Tibial nerve (tissue), 4 donors: ENCODE measurements at regions not wholly inside any gene's neighbourhood (a gene's known extent, or its start where the extent isn't known, plus 50 kb on each side); places are given as distances from the start of the nearest gene placed in this dataset.

Source experiments
- DNase-seq, 2 donors: peaks; one replicate each; pipeline ENCODE4 v3.0.0-alpha.2; 2019; ENCODE audit warnings: low spot score in 2 of 2
- H3K27ac ChIP-seq, 4 donors: fragments of 200-600 bp; sonication (generic) in 3 of 4; one replicate each; pipeline ENCODE4 v1.5.1; 2017 to 2019; ENCODE audit warnings: mild to moderate bottlenecking in 1 of 4
- H3K27me3 ChIP-seq, 2 donors: fragments of 200-600 bp; sonication (generic) in 1 of 2; one replicate each; pipeline versions ENCODE4 v1.5.1 to v1.6.0; 2017 to 2019
- H3K36me3 ChIP-seq, 3 donors: fragments of 200-600 bp; sonication (generic); one replicate each; pipeline ENCODE4 v1.5.1; 2018 to 2019
- H3K4me1 ChIP-seq, 4 donors: fragments of 200-600 bp; sonication (generic) in 3 of 4; one replicate each; pipeline ENCODE4 v1.5.1; 2017 to 2019
- H3K4me3 ChIP-seq, 4 donors: fragments of 200-600 bp; sonication (generic) in 3 of 4; one replicate each; pipeline ENCODE4 v1.5.1; 2017 to 2019; ENCODE audit warnings: mild to moderate bottlenecking in 1 of 4, moderate library complexity in 1 of 4
- H3K9me3 ChIP-seq, 4 donors: fragments of 200-600 bp; sonication (generic) in 3 of 4; one replicate each; pipeline ENCODE4 v1.5.1; 2017 to 2019
- CTCF ChIP-seq, 5 experiments: fragments of 200-600 bp in 3 of 5; fragments of 450-650 bp in 2 of 5; sonication (generic) in 3 of 5; IDR thresholded peaks; one replicate each; pipeline ENCODE4 v1.5.1; 2016 to 2019; ENCODE audit warnings: antibody characterized with exemption in 5 of 5, mild to moderate bottlenecking in 3 of 5, moderate library complexity in 2 of 5
- EP300 ChIP-seq, 2 donors: sonication (generic); formaldehyde crosslinking; IDR thresholded peaks; one replicate each; pipeline ENCODE4 v1.6.1; 2017; ENCODE audit warnings: antibody characterized with exemption in 2 of 2, mild to moderate bottlenecking in 1 of 2
- POLR2A ChIP-seq, 2 donors: fragments of 450-650 bp; IDR thresholded peaks; one replicate each; pipeline ENCODE4 v1.6.1; 2017; ENCODE audit warnings: antibody characterized with exemption in 2 of 2, mild to moderate bottlenecking in 2 of 2, moderate library complexity in 2 of 2
- WGBS, 2 donors: methylation state at CpG; one replicate each; pipeline ENCODE4 v1.1.5; 2018; 5-methylcytosine and 5-hydroxymethylcytosine counted together

- no peak overlapping the region for H3K4me3 ChIP-seq
- 68 to 70% methylated on average over 10 of the region's 10 CpGs for WGBS, 2 donors
- no peak for DNase-seq
Observed at GRCh38 chr17:77782201-77782600, 176.3 kb upstream of the TNRC6C start.

GRCh38 chr17:77782611-77783010, 175.9 kb upstream of the TNRC6C start:
- WGBS, 2 donors = 80% methylated on average over 11 to 13 of the region's 14 CpGs
- Histone ChIP-seq H3K9me3 (no peaks in the 10 kb centered on the region), H3K27ac (no peak overlapping the region), H3K4me3 (no peak overlapping the region), H3K4me1 (peaks cover 0 to 60% (median 13%) of the 10 kb centered on the region in 4 donors), H3K36me3 (no peaks in the 10 kb centered on the region), H3K27me3 (no peaks in the 10 kb centered on the region)
- TF ChIP-seq EP300 (IDR thresholded peaks at IDR 0.05) (no peak), POLR2A (IDR thresholded peaks at IDR 0.05) (no peak), CTCF (IDR thresholded peaks at IDR 0.05) (no peak)
- no peak for DNase-seq

More at GRCh38 chr17:77782201-77782600, 176.3 kb upstream of the TNRC6C start:
- Histone ChIP-seq H3K36me3 (no peaks in the 10 kb centered on the region), H3K27me3 (no peaks in the 10 kb centered on the region), H3K27ac (no peak overlapping the region), H3K9me3 (no peaks in the 10 kb centered on the region), H3K4me1 (peaks cover 0 to 57% (median 13%) of the 10 kb centered on the region in 4 donors)
- TF ChIP-seq CTCF (IDR thresholded peaks at IDR 0.05) (no peak), EP300 (IDR thresholded peaks at IDR 0.05) (no peak), POLR2A (IDR thresholded peaks at IDR 0.05) (no peak)

GRCh38 chr17:77783991-77784820, 174.3 kb upstream of the TNRC6C start:
- TF ChIP-seq POLR2A (IDR thresholded peaks at IDR 0.05) (no peak), CTCF (IDR thresholded peaks at IDR 0.05) (no peak), EP300 (IDR thresholded peaks at IDR 0.05) (no peak)
- no peak overlapping the region for H3K4me3 ChIP-seq
- no peaks in the 10 kb centered on the region for H3K36me3 ChIP-seq
- H3K4me1 ChIP-seq = peaks cover 0 to 45% (median 7%) of the 10 kb centered on the region in 4 donors
- no peaks in the 10 kb centered on the region for H3K9me3 ChIP-seq
- DNase-seq = no peak
- H3K27me3 ChIP-seq = no peaks in the 10 kb centered on the region
- WGBS, 2 donors = 81 to 87% methylated on average over 19 to 20 of the region's 20 CpGs
- H3K27ac ChIP-seq = no peak overlapping the region

- Histone ChIP-seq H3K27ac (no peak overlapping the region), H3K36me3 (no peaks in the 10 kb centered on the region), H3K4me1 (peaks cover 0 to 33% (median 0%) of the 10 kb centered on the region in 4 donors), H3K9me3 (no peaks in the 10 kb centered on the region), H3K27me3 (no peaks in the 10 kb centered on the region), H3K4me3 (no peak overlapping the region)
- TF ChIP-seq POLR2A (IDR thresholded peaks at IDR 0.05) (no peak), EP300 (IDR thresholded peaks at IDR 0.05) (no peak), CTCF (IDR thresholded peaks at IDR 0.05) (no peak)
- 79 to 85% methylated on average over 14 to 15 of the region's 15 CpGs for WGBS, 2 donors
- DNase-seq = no peak
Observed at GRCh38 chr17:77785312-77785905, 173.1 kb upstream of the TNRC6C start.

GRCh38 chr17:77786090-77786489, 172.4 kb upstream of the TNRC6C start:
- no peak overlapping the region for H3K27ac ChIP-seq
- peaks cover 0 to 27% (median 0%) of the 10 kb centered on the region in 4 donors for H3K4me1 ChIP-seq
- DNase-seq = no peak
- no peak overlapping the region for H3K4me3 ChIP-seq
- WGBS, 2 donors = 75 to 86% methylated on average over 4 of the region's 4 CpGs
- no peaks in the 10 kb centered on the region for H3K9me3 ChIP-seq
- H3K36me3 ChIP-seq = no peaks in the 10 kb centered on the region
- no peaks in the 10 kb centered on the region for H3K27me3 ChIP-seq
- TF ChIP-seq POLR2A (IDR thresholded peaks at IDR 0.05) = no peak
- no peak for TF ChIP-seq CTCF (IDR thresholded peaks at IDR 0.05)
- no peak for TF ChIP-seq EP300 (IDR thresholded peaks at IDR 0.05)
